Endodermal cell (in vitro differentiated cells): ENCODE measurements at regions not wholly inside any gene's neighbourhood (a gene's known extent, or its start where the extent isn't known, plus 50 kb on each side); places are given as distances from the start of the nearest gene placed in this dataset.

Source experiments
- DNase-seq: peaks from one replicate; pipeline ENCODE4 v3.0.0-alpha.2; 2017
- H3K27ac ChIP-seq: 2 replicates; pipeline ENCODE4 v1.5.1; 2013; ENCODE audit warnings: mild to moderate bottlenecking, low read depth, low read length, moderate library complexity
- H3K27me3 ChIP-seq: 2 replicates; pipeline ENCODE4 v1.6.1; 2013; ENCODE audit warnings: mild to moderate bottlenecking, low read length, moderate library complexity; ENCODE audit not compliant: insufficient read depth, control insufficient read depth, poor library complexity, severe bottlenecking
- H3K36me3 ChIP-seq: 2 replicates; pipeline ENCODE4 v1.7.0; 2013; ENCODE audit warnings: mild to moderate bottlenecking, low read length, moderate library complexity; ENCODE audit not compliant: control insufficient read depth, insufficient read depth
- H3K4me1 ChIP-seq: one replicate; pipeline ENCODE4 v1.7.0; 2013; ENCODE audit warnings: low read length; ENCODE audit not compliant: control insufficient read depth, insufficient read depth
- H3K4me3 ChIP-seq: 2 replicates; pipeline ENCODE4 v1.5.1; 2013; ENCODE audit warnings: mild to moderate bottlenecking, low read length, moderate library complexity
- H3K9ac ChIP-seq: 2 replicates; pipeline ENCODE4 v1.6.1; 2013; ENCODE audit warnings: mild to moderate bottlenecking, low read length, moderate library complexity; ENCODE audit not compliant: poor library complexity, severe bottlenecking; ENCODE audit errors: extremely low read depth
- H3K9me3 ChIP-seq: 2 replicates; pipeline ENCODE4 v1.6.1; 2013; ENCODE audit warnings: mild to moderate bottlenecking, low read length, moderate library complexity; ENCODE audit not compliant: control insufficient read depth
- H3K27ac Mint-ChIP-seq: 2 replicates; pipeline ENCODE4 v1.8.0; 2020; ENCODE audit warnings: mixed read lengths
- H3K27me3 Mint-ChIP-seq: 2 replicates; pipeline ENCODE4 v1.8.0; 2021; ENCODE audit warnings: mild to moderate bottlenecking, mixed read lengths; ENCODE audit not compliant: insufficient read depth
- H3K36me3 Mint-ChIP-seq: 2 replicates; pipeline ENCODE4 v1.8.0; 2020; ENCODE audit warnings: low read depth, mixed read lengths
- H3K4me1 Mint-ChIP-seq: 2 replicates; pipeline ENCODE4 v1.8.0; 2020; ENCODE audit warnings: mixed read lengths
- H3K4me3 Mint-ChIP-seq: 2 replicates; pipeline ENCODE4 v1.8.0; 2020; ENCODE audit warnings: mild to moderate bottlenecking, moderate library complexity, mixed read lengths
- H3K9me3 Mint-ChIP-seq: 2 replicates; pipeline ENCODE4 v1.8.0; 2020; ENCODE audit warnings: mild to moderate bottlenecking, mixed read lengths
- WGBS, 2 experiments: methylation state at CpG; one replicate each; pipeline versions ENCODE4 v1.1.5 to v1.1.7; 2013; ENCODE audit warnings: missing lambda C conversion rate in 2 of 2, mixed read lengths in 1 of 2; ENCODE audit not compliant: insufficient coverage in 1 of 2, insufficient read length in 1 of 2; 5-methylcytosine and 5-hydroxymethylcytosine counted together
- TF ChIP-seq, protein P1 (sequence below): fragments of 200-600 bp; sonication (generic); conservative IDR thresholded peaks from 2 replicates; pipeline ENCODE4 v1.5.0; 2021; ENCODE audit warnings: antibody characterized with exemption, mild to moderate bottlenecking

DNA sequence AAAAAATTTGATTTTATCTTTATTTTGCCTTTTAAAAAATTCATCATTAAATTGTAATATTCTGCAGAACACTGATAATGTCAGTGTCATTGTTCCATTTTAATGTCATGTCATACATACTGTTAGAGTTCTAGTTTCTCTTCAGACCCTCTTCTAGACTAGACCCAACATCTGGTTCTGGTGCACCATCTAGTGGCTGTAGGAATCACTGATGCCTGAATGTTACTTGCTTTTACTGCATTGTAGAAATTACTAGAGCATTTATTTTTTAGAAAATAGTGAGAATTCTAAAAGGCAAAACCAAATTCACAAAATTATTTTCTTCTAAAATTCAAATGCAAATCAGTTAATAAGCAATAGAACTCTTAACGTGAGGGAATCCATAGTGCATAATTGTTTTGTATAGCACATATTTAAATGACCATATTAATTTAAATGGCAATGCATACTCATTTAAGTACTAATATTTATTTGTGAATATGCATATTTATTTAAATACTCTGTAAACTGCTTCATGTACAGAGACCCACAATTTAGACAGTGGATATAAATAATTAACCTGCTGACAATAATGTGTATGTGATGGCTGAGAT is 425.7 kb downstream of the KLF12 start:
- Mint-ChIP-seq H3K27me3 (no peaks in the 10 kb centered on the region), H3K27ac (no peak overlapping the region), H3K36me3 (peaks cover 12% of the 10 kb centered on the region), H3K9me3 (no peaks in the 10 kb centered on the region), H3K4me1 (no peaks in the 10 kb centered on the region), H3K4me3 (no peak overlapping the region)
- TF ChIP-seq, protein P1, sequence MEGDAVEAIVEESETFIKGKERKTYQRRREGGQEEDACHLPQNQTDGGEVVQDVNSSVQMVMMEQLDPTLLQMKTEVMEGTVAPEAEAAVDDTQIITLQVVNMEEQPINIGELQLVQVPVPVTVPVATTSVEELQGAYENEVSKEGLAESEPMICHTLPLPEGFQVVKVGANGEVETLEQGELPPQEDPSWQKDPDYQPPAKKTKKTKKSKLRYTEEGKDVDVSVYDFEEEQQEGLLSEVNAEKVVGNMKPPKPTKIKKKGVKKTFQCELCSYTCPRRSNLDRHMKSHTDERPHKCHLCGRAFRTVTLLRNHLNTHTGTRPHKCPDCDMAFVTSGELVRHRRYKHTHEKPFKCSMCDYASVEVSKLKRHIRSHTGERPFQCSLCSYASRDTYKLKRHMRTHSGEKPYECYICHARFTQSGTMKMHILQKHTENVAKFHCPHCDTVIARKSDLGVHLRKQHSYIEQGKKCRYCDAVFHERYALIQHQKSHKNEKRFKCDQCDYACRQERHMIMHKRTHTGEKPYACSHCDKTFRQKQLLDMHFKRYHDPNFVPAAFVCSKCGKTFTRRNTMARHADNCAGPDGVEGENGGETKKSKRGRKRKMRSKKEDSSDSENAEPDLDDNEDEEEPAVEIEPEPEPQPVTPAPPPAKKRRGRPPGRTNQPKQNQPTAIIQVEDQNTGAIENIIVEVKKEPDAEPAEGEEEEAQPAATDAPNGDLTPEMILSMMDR: peak; percentile 97
- 0% methylated on average over 1 of the region's 1 CpG; no CpG with 5 or more reads in 1 of the 2 experiments for WGBS, 2 experiments
- Histone ChIP-seq H3K4me3 (no peak overlapping the region), H3K4me1 (no peaks in the 10 kb centered on the region), H3K27ac (no peak overlapping the region), H3K9me3 (no peaks in the 10 kb centered on the region), H3K36me3 (no peaks in the 10 kb centered on the region), H3K27me3 (no peaks in the 10 kb centered on the region), H3K9ac (no peak overlapping the region)
- DNase-seq: peak; percentile 69

DNA sequence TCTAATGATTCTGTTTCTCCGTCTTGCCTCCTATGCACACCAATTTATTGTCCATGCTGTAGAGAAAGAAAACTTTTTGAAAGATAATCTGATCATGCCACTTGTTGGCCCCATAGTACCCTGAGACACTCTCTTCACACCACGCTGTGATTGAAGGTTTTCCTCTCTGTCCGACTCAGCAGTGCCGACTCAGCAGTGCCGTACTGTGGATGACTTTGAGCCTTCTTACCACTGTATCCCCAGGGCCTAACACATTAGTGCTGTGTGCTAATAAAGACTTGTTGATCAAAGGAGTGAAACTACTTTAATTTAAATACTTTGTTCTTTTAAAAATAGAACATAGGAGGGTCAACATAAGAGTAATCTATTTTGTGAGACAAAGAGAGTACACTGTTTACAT is 429.6 kb downstream of the KLF12 start:
- Mint-ChIP-seq H3K4me3 (no peak overlapping the region), H3K27ac (no peak overlapping the region), H3K4me1 (peaks cover 8% of the 10 kb centered on the region), H3K36me3 (no peaks in the 10 kb centered on the region), H3K9me3 (no peaks in the 10 kb centered on the region), H3K27me3 (no peaks in the 10 kb centered on the region)
- Histone ChIP-seq H3K4me3 (no peak overlapping the region), H3K27ac (no peak overlapping the region), H3K4me1 (no peaks in the 10 kb centered on the region), H3K27me3 (no peaks in the 10 kb centered on the region), H3K9me3 (no peaks in the 10 kb centered on the region), H3K9ac (no peak overlapping the region), H3K36me3 (no peaks in the 10 kb centered on the region)
- no peak for DNase-seq
- 93 to 100% methylated on average over 1 to 5 of the region's 5 CpGs for WGBS, 2 experiments
- TF ChIP-seq, protein P1: no peak

DNA sequence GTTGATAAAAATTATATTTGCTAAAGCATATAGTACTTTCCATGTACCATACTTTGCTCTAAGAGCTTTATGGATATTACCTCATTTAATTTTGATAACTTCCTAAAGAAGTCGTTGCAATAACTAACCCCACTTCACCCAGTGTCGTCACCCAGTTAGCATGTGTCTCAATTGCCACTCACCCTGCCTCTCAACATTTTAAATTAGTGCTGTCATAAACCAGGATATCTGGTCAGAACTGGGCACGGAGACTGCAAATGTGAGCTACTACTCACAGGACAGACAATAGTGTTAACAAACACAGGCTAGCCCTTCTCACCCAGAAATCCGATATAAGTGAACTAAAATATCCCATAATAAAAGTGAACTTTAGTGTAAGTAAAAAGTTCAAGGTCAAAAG is 430.6 kb downstream of the KLF12 start:
- Histone ChIP-seq H3K4me3 (no peak overlapping the region), H3K27ac (no peak overlapping the region), H3K4me1 (no peaks in the 10 kb centered on the region), H3K27me3 (no peaks in the 10 kb centered on the region), H3K9me3 (no peaks in the 10 kb centered on the region), H3K36me3 (no peaks in the 10 kb centered on the region), H3K9ac (no peak overlapping the region)
- Mint-ChIP-seq H3K4me1 (peaks cover 8% of the 10 kb centered on the region), H3K36me3 (no peaks in the 10 kb centered on the region), H3K4me3 (no peak overlapping the region), H3K27ac (no peak overlapping the region), H3K27me3 (no peaks in the 10 kb centered on the region), H3K9me3 (no peaks in the 10 kb centered on the region)
- TF ChIP-seq, protein P1: no peak
- WGBS, 2 experiments: 95 to 100% methylated on average over 2 to 3 of the region's 4 CpGs
- DNase-seq: no peak
